Nephron (organoid): ENCODE measurements at regions not wholly inside any gene's neighbourhood (a gene's known extent, or its start where the extent isn't known, plus 50 kb on each side); places are given as distances from the start of the nearest gene placed in this dataset.

Source experiments
- H3K27ac Mint-ChIP-seq, 3 experiments: 2 replicates each; pipeline ENCODE4 v1.8.0; 2020; ENCODE audit warnings: mixed read lengths in 3 of 3, mild to moderate bottlenecking in 2 of 3, moderate library complexity in 1 of 3
- H3K27me3 Mint-ChIP-seq: 2 replicates; pipeline ENCODE4 v1.8.0; 2021; ENCODE audit warnings: low read depth, mild to moderate bottlenecking, moderate library complexity, mixed read lengths
- H3K36me3 Mint-ChIP-seq: 2 replicates; pipeline ENCODE4 v1.8.0; 2020; ENCODE audit warnings: low read depth, mixed read lengths
- H3K4me1 Mint-ChIP-seq: 2 replicates; pipeline ENCODE4 v1.8.0; 2020; ENCODE audit warnings: mixed read lengths
- H3K4me3 Mint-ChIP-seq, 3 experiments: 2 replicates each; pipeline ENCODE4 v1.8.0; 2020; ENCODE audit warnings: mild to moderate bottlenecking in 3 of 3, mixed read lengths in 3 of 3, moderate library complexity in 2 of 3
- H3K9me3 Mint-ChIP-seq: 2 replicates; pipeline ENCODE4 v1.8.0; 2020; ENCODE audit warnings: mixed read lengths
- TF ChIP-seq, protein P1 (sequence below), 3 experiments: fragments of 200-600 bp; sonication (generic); IDR thresholded peaks; one replicate each; pipeline ENCODE4 v1.5.0; 2021; ENCODE audit warnings: antibody characterized with exemption in 3 of 3; ENCODE audit not compliant: unreplicated experiment in 3 of 3

DNA sequence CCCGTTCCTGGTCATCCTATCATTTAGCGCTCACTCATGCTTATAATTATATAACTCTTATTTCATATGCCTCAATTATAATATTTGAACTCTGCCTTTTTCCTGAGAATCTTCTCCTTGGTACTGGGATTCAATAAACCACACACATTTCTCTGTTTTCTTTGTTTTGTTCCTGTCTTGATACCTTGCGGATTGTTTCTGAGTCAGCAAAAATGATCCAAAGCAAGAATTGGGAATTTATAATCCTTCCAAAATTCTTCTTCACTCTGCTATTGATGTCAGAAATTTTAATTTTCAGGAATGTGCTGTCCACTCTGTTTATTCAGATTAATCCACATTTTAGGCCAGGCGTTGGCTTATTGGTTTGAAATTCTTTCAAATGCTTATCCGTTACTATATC is 886.0 kb downstream of the SUCLG1 start:
- Mint-ChIP-seq H3K27me3 (no peaks in the 10 kb centered on the region), H3K4me1 (peaks cover 22% of the 10 kb centered on the region), H3K36me3 (no peaks in the 10 kb centered on the region), H3K4me3 (no peak overlapping the region), H3K27ac (no peak overlapping the region), H3K9me3 (no peaks in the 10 kb centered on the region)
- TF ChIP-seq, protein P1, sequence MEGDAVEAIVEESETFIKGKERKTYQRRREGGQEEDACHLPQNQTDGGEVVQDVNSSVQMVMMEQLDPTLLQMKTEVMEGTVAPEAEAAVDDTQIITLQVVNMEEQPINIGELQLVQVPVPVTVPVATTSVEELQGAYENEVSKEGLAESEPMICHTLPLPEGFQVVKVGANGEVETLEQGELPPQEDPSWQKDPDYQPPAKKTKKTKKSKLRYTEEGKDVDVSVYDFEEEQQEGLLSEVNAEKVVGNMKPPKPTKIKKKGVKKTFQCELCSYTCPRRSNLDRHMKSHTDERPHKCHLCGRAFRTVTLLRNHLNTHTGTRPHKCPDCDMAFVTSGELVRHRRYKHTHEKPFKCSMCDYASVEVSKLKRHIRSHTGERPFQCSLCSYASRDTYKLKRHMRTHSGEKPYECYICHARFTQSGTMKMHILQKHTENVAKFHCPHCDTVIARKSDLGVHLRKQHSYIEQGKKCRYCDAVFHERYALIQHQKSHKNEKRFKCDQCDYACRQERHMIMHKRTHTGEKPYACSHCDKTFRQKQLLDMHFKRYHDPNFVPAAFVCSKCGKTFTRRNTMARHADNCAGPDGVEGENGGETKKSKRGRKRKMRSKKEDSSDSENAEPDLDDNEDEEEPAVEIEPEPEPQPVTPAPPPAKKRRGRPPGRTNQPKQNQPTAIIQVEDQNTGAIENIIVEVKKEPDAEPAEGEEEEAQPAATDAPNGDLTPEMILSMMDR (IDR thresholded peaks at IDR 0.05; ENCODE audit: unreplicated experiment in 3 of 3): no peak

DNA sequence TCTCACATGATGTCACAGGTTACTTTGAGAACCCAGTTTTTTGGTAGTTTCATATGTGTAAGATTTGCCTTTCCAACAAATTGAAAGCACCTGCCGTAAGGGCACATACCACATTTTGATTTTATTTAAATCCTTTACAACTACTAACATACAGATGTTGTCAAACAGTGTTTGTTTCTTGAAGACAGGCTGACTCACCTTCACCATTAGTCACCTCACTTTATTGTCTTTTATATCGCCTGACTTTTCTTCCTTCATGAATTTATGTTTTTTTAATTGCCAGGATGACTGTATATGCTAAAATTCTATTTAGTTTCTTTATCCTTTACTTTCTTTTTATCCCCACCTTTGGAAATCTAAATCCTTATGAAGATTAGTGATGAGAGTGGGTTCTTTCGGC is 886.7 kb downstream of the SUCLG1 start:
- Mint-ChIP-seq H3K9me3 (no peaks in the 10 kb centered on the region), H3K27ac (no peak overlapping the region), H3K4me1 (peaks cover 18% of the 10 kb centered on the region), H3K36me3 (no peaks in the 10 kb centered on the region), H3K4me3 (no peak overlapping the region), H3K27me3 (no peaks in the 10 kb centered on the region)
- TF ChIP-seq, protein P1 (IDR thresholded peaks at IDR 0.05; ENCODE audit: unreplicated experiment in 3 of 3): no peak

DNA sequence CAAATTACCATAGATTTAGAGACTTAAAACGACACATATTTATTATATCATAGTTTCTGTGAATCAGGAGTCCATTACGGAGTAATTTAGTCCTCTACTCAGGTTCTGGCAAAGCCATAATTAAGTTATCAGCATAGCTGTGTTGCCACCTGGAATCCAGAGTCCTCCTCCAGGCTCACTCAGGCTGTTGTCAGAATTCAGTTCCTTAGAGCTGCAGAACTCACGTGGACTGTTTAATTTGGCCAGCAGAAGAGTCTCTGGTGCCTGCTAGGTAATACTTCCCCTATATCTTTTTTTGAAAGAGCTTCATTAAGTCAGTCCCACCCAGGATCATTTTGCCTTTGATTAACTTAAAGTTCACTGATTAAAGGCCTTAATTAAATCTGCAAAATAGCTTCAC is 891.5 kb downstream of the SUCLG1 start:
- Mint-ChIP-seq H3K4me3 (no peak overlapping the region), H3K27ac (no peak overlapping the region), H3K9me3 (no peaks in the 10 kb centered on the region), H3K4me1 (no peaks in the 10 kb centered on the region), H3K36me3 (no peaks in the 10 kb centered on the region), H3K27me3 (no peaks in the 10 kb centered on the region)
- TF ChIP-seq, protein P1 (IDR thresholded peaks at IDR 0.05; ENCODE audit: unreplicated experiment in 3 of 3): no peak

DNA sequence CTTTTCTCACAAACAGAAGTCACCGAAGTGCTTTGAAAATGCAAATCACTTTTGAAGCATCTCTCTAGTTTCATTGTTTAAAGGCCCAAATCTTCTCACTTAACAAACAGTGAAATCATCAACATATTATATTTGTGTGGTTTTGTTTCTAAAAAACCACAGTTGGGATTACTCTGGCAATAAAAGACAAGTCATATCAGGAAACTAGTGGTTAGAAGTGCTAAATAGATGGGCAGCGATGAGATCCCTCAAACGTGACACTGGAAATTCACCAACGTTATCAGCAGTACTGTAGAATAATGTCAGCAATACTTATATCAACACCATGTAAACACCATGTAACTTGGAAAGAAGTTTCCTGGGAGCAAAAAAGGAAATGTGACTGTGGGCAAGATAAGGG is 893.5 kb downstream of the SUCLG1 start:
- TF ChIP-seq, protein P1 (IDR thresholded peaks at IDR 0.05; ENCODE audit: unreplicated experiment in 3 of 3): no peak
- H3K4me1 Mint-ChIP-seq: no peaks in the 10 kb centered on the region
- H3K4me3 Mint-ChIP-seq: no peak overlapping the region
- no peaks in the 10 kb centered on the region for H3K9me3 Mint-ChIP-seq
- no peaks in the 10 kb centered on the region for H3K36me3 Mint-ChIP-seq
- no peaks in the 10 kb centered on the region for H3K27me3 Mint-ChIP-seq
- peak overlapping the region in 2 of 3 experiments; percentile 22 to 91 for H3K27ac Mint-ChIP-seq

DNA sequence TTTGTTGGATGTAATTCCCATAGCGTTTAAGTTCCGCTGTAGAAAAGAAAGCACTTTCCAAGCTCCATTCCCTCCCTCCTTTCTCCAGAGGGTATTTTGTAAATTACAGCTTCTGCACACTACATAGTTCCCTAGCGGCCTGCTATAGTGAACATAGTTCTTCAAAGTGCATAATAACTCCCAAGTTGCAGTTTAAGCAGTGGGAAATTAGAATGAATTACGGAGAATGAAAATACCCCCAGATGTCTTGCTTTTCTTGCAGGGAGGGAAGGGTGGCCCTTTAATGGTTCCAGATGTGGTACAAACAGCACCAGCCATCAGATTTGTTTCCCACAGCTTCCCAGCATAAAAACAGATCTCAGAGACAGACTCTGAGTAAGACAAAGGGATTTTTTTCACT is 893.9 kb downstream of the SUCLG1 start:
- peak overlapping the region; percentile 22 to 91 (median 24) for H3K27ac Mint-ChIP-seq
- no peaks in the 10 kb centered on the region for H3K9me3 Mint-ChIP-seq
- H3K4me1 Mint-ChIP-seq: no peaks in the 10 kb centered on the region
- H3K4me3 Mint-ChIP-seq: no peak overlapping the region
- H3K27me3 Mint-ChIP-seq: no peaks in the 10 kb centered on the region
- H3K36me3 Mint-ChIP-seq: no peaks in the 10 kb centered on the region
- TF ChIP-seq, protein P1 (IDR thresholded peaks at IDR 0.05; ENCODE audit: unreplicated experiment in 3 of 3): no peak

DNA sequence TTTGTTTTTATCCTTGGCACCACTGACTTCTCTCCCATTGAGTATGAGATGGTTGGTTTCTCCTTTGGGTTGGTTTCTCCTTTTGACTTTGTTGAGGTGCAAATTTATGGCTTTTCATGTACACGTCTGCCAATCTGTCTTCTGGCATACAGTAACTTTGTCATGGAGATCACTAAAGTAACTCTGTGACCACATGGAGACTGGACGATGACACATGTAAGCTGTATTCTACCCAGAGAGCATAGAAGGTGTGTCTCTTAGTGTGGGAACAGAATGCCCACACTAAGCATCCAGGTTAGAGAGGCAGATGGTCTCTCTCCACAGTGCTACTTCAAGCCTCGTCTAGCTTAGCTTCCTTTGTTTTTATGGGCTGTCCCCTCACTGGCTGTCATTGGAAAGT is 897.5 kb downstream of the SUCLG1 start:
- H3K4me1 Mint-ChIP-seq: no peaks in the 10 kb centered on the region
- H3K9me3 Mint-ChIP-seq: peaks cover 13% of the 10 kb centered on the region
- H3K4me3 Mint-ChIP-seq: no peak overlapping the region
- H3K27me3 Mint-ChIP-seq: no peaks in the 10 kb centered on the region
- no peaks in the 10 kb centered on the region for H3K36me3 Mint-ChIP-seq
- TF ChIP-seq, protein P1 (IDR thresholded peaks at IDR 0.05; ENCODE audit: unreplicated experiment in 3 of 3): no peak
- H3K27ac Mint-ChIP-seq: no peak overlapping the region
